ENCODE measurements at regions not wholly inside any gene's neighbourhood (a gene's known extent, or its start where the extent isn't known, plus 50 kb on each side); places are given as distances from the start of the nearest gene placed in this dataset.
"Not testable (repeated sequence)": the region's sequence is repeated elsewhere in the genome, so short reads cannot be mapped to it uniquely, and the experiment has no call there.

GRCh38 chr2:12017499-12018157 is 271.2 kb downstream of the LPIN1 start:
- no peak for DNase-seq (ENCODE audit: extremely low read depth in 1 of 2, low read depth in 1 of 2)

- not testable (repeated sequence) for DNase-seq (ENCODE audit: extremely low read depth in 1 of 2, low read depth in 1 of 2)
Measured at GRCh38 chr2:12018726-12019125, 272.3 kb downstream of the LPIN1 start.

- DNase-seq (ENCODE audit: extremely low read depth in 1 of 2, low read depth in 1 of 2), result no peak
Measured at GRCh38 chr2:12020833-12021469, 274.5 kb downstream of the LPIN1 start.

DNA sequence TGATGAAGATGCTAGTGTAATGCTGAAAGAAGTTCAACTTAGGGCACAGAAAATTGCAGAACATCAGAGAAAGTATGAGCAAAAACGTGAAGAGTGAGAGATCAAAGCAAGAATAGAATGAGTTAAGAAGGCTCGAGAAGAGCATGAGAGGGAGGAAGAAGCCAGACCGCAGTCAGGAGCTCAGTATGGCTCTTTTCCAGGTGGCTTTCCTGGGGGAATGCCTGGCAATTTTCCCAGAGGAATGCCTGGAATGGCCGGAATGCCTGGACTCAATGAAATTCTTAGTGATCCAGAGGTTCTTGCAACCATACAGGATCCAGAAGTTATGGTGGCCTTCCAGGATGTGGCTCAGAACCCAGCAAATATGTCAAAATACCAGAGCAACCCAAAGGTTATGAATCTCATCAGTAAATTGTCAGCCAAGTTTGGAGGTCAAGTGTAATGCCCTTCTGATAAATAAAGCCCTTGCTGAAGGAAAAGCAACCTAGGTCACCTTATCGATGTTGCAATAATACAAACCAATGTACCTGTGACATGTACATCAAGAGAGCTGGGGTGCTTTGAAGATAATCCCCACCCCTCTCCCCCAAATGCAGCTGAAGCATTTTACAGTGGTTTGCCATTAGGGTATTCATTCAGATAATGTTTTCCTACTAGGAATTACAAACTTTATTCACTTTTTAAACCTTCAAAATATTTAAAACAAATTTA is 277.9 kb downstream of the LPIN1 start:
- DNase-seq (ENCODE audit: extremely low read depth in 1 of 2, low read depth in 1 of 2), result not testable (repeated sequence)

DNA sequence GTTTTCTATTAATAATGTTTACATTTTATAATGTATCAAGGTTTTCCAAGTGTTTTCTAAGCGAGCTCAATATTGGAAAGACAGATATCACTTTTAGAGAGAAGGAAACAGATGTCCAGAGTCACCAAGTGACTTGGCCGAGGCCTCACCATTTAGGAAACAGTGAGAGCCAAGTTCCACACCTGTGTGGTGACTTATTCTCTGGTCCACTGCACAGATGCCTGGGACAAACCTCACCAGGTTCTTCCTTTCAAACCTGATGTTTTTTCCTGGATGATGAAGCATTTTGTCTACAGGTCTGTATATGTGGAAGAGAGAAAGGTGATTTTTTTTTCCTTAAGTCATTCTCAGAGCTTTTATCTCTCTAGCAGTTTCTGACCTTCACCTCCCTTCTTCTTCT is 280.7 kb downstream of the LPIN1 start:
- no peak for DNase-seq (ENCODE audit: extremely low read depth in 1 of 2, low read depth in 1 of 2)

DNA sequence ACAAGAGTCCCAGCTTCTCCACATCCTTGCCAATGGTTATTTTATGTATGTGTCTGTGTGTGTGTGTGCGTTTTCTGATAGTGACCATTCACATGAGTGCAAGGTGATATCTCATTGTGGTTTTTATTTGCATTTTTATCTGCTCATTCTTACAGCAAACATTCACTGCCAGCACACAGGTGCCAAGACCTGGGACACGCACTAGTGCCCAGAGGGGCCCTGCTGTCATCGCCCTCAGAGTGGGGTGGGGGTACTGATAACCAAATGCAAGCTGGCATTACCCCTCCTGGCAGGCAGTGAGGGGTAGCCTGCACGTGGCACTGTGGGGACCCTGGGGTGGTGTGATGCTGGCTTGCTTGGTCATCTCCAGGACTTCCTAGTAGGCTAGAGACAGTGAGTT is 285.4 kb downstream of the LPIN1 start:
- no peak for DNase-seq (ENCODE audit: extremely low read depth in 1 of 2, low read depth in 1 of 2)

DNA sequence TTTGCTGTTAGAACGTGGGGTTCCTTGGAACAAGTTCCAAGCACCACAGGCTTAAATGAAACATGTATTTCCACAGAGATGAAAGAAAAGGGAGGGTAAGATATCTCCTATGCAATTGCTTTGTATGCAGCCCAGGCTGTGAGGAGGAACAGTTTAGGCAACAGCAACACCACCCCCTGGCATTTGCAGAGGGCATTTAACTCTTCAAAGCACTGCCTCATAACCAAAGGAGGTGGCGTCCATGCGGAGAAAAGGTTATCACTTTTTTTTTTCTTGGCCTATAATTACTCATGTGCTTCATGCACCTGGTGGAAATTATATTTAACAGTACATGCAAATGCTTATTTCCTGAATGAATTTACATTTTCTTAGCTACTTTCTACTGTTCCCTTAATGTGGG is 286.0 kb downstream of the LPIN1 start:
- DNase-seq (ENCODE audit: extremely low read depth in 1 of 2, low read depth in 1 of 2), result no peak

GRCh38 chr2:12032975-12033374 is 286.5 kb downstream of the LPIN1 start:
- DNase-seq (ENCODE audit: extremely low read depth in 1 of 2, low read depth in 1 of 2), result no peak

- DNase-seq (ENCODE audit: extremely low read depth in 1 of 2, low read depth in 1 of 2), result no peak
Measured at GRCh38 chr2:12033494-12033893, 287.1 kb downstream of the LPIN1 start.

GRCh38 chr2:12034382-12034781 is 287.9 kb downstream of the LPIN1 start:
- no peak for DNase-seq (ENCODE audit: extremely low read depth in 1 of 2, low read depth in 1 of 2)

DNA sequence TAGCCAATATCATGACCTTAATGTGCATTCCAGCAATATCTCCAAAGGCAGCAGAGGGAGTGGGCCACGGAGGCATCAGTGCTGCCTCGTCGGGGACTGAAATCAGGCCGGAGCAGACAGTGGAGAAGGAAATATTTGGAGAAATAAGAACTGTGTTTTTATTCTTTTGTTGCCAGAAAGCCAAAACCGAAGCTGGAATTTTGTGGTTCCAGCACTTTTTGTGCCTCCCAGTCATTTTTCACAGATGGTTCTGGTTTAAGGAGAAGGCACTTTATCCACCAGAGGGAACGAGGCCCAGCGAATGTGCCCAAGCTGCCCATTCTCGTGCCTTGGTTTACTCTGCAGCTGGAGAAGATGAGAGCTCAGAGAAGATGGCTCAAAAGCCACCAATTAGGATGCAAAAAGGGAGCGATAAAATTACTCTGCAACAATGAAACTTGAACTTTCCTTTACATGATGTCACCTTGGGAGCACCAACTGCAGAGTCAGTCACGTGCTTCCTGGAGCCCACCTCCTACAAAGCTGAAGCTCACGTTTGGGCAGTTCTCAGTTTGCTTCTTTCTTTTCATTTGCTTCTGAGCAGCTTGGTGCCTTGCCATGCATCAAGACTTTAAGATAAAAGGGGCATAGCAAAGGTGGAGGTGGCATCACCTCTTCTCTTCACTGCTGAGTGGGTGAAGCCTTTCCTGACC is 288.7 kb downstream of the LPIN1 start:
- no peak for DNase-seq (ENCODE audit: extremely low read depth in 1 of 2, low read depth in 1 of 2)

DNA sequence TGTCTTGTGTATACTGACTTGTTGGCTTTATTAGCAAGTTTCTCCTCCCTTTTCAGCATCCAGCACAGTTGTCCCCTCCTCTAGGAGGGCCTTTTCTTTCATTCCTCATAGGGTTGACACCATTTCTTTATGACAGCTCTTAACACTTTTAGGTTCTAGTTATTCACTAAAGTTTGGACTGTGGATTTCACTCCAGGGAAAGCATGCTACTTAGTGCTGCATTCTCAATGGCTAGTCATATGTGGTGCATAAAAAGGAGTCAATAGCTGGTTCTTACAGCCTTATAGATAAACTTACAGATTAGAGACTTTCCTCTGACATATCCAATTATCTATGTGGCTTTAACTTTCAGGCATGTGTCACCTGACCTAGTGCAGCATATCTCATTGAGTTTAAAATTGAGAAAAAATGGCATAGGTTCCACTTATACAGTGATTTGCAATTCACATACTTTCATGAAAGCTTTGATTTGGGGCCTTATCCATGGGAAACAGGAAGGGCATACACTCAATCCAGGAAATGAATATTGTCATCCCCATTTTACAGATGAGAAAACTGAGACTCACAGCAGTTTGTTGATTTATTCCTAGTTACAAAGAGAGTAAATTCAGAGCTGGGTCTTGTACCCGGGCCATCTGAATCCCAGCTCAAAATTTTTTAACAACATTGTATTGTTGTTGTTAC is 289.7 kb downstream of the LPIN1 start:
- no peak for DNase-seq (ENCODE audit: extremely low read depth in 1 of 2, low read depth in 1 of 2)

- no peak for DNase-seq (ENCODE audit: extremely low read depth in 1 of 2, low read depth in 1 of 2)
Measured at GRCh38 chr2:12036640-12036983, 290.2 kb downstream of the LPIN1 start.

DNA sequence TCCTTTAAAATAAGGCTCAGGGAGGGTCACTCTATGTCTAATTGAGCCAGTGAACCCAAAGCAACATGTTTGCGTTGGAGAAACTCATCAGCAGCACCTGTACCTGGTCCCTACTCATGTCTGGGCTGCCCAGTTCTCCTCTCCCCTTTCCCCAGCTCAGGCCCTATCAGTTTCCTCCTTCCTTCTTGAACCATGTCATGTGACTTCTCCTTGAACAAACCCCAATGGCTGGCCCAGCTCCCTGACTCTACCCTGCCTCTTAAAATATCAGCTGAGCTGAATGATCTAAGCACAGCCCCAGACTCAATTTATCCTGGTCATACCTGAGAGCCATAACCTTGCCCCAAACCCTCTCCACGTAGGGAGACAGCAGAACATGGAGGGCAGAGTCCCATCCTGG is 290.9 kb downstream of the LPIN1 start:
- no peak for DNase-seq (ENCODE audit: extremely low read depth in 1 of 2, low read depth in 1 of 2)

DNA sequence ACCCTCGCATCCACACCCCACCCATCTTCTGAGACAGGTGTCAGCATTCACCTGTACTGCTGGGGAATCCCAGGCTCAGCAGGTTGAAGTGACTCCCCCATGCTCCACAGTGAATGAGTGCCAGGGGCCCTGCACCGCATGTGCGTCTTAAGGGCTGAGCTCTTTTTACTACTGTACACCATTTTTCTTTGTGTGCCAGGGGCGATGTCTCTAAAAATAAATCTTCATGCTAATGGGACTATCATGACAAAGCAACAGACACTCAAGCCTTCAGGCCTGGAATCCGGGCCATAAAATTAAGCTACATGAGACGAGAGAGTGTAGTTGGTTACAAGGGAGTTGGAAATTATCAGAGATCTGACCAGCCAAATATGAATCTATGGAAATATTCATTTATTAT is 294.8 kb downstream of the LPIN1 start:
- DNase-seq (ENCODE audit: extremely low read depth in 1 of 2, low read depth in 1 of 2), result no peak

GRCh38 chr2:12043131-12043530 is 296.7 kb downstream of the LPIN1 start:
- no peak for DNase-seq (ENCODE audit: extremely low read depth in 1 of 2, low read depth in 1 of 2)

GRCh38 chr2:12044857-12045256 is 298.4 kb downstream of the LPIN1 start:
- no peak for DNase-seq (ENCODE audit: extremely low read depth in 1 of 2, low read depth in 1 of 2)

DNA sequence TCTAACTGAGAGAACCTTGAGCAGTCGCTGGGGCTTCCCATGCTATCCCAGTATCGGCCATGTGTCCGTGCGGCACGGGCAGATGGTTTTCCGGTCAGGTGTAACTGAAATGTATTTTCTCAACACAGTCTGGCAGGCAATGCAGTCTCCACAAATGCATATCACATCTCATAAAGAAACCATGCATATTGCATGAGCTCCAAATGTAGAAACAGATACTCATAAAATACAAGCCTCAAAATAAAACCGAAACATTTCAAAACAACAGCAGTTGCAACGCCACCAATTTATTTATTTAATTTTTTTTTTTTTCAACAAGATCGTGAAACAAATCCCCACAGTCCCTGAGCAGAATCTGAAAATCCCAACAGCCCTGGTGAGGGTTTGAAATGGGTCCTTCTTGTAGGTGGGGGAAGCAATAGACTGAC is 299.4 kb downstream of the LPIN1 start:
- no peak for DNase-seq (ENCODE audit: extremely low read depth in 1 of 2, low read depth in 1 of 2)

- DNase-seq (ENCODE audit: extremely low read depth in 1 of 2, low read depth in 1 of 2), result no peak
Measured at GRCh38 chr2:12046641-12047040, 300.2 kb downstream of the LPIN1 start.

GRCh38 chr2:12047761-12048160 is 301.3 kb downstream of the LPIN1 start:
- DNase-seq (ENCODE audit: extremely low read depth in 1 of 2, low read depth in 1 of 2), result no peak

- DNase-seq (ENCODE audit: extremely low read depth in 1 of 2, low read depth in 1 of 2), result no peak
Measured at GRCh38 chr2:12048550-12048949, 302.1 kb downstream of the LPIN1 start.

Measured in stimulated activated CD8-positive, alpha-beta memory T cell treated with anti-CD3 and anti-CD28 coated beads, Interleukin-7, amount 100 ng/mL, for 48 hours (primary cell).